Right lung (tissue), 2 donors: ENCODE measurements at regions not wholly inside any gene's neighbourhood (a gene's known extent, or its start where the extent isn't known, plus 50 kb on each side); places are given as distances from the start of the nearest gene placed in this dataset.

Experiments
- DNase-seq, 2 donors: peaks; one replicate each; pipeline ENCODE4 v3.0.0-alpha.2; 2013

DNA sequence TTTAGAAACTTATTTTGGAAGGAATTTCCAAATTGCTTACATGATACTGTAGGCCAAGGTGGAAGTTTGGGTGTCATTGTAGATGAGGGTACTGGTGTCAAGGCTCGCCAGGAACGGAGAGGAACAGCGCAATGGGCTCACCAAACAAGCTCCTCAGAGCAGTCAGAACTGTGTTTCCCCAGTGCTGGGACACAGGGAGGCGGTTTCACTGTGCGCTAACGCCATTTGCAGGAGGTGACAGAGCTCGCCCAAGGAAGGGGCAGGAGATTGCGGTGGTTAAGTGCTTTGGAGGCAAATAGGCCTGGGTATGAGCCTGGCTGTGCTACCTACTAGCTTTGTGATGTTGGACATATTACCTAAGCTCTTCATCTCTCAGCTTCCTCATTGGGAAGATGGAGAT lies 57.3 kb downstream of the HHEX start:
- no peak for DNase-seq

DNA sequence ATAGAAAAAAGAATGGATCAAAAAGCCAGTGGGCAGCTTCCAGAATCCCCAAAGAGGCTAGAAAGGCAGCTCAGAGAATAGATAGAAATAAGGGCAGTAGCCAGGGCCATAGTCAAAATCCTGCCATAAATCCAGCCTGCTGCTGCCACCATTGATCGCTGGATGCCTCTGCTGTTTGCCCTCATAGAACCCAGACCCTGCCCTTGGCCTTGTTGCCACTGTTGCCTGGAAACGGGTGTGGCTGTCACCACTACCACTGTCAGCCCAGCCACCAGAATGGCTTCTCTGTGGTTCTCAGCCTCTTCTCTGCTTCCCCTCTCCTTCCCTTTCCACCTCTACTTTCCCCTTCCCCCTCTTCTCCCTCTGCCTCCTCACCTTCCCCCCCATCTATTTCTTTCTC lies 57.8 kb downstream of the HHEX start:
- no peak for DNase-seq

GRCh38 chr10:92750791-92751533 lies 61.2 kb downstream of the HHEX start:
- DNase-seq = peak in 1 of 2 donors; percentile 7

DNA sequence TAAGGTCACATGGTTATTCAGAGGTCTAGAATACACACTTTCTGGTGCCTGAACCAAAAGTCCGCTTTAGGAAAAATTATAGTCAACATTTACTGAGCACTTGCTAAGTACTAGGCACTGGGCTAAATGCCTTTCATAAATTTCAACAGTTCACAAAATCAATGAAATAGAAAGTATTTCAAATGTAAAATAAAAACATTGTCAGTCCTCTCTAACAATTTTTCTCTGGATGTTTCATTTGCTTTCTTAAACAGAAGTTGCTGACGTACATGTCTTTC lies 61.7 kb downstream of the HHEX start:
- no peak for DNase-seq

DNA sequence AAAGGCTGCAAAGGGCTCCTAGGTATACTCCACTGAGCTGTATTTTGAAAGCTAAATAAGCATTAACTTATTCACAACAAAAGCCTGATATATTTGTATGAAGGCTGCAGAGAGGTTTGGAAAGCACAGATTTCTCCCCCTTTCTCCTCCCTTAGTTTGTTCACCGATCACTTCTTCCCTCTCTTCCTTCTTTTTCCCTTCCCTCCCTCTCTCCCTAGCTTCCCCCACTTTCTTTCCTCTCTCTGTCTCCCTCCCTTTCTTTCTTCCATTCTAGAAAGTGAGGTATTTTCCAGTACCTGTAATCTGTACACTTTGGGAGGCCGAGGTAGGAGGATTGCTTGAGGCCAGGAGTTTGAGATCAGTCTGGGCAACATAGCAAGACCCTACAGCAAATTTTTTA lies 62.1 kb downstream of the HHEX start:
- DNase-seq = no peak

DNA sequence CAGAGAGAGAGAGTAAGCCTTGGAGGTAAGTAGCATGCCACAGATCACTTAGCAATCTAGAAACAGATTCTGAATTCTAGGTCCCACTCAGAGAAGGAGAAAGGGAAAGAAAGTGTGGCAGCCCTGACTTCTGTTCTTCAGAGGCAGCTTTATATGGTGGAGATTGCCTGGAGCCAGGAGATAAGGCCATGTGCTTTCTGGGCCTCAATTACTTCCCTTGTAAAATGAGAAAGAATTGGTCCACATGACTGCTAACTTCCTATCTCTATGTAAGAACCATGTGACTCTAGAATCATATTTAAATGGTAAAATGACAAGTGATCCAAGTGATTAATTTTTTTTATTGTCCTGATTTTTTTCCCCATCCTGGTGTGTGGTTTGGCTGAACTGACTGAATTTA lies 64.1 kb downstream of the HHEX start:
- no peak for DNase-seq

- no peak for DNase-seq
Measured at GRCh38 chr10:92755725-92756124, 66.0 kb downstream of the HHEX start.

- DNase-seq = peak in 1 of 2 donors; percentile 11
Measured at GRCh38 chr10:92756201-92757065, 66.7 kb downstream of the HHEX start.

GRCh38 chr10:92757066-92757710 lies 67.4 kb downstream of the HHEX start:
- DNase-seq = peak; percentile 76 to 77

GRCh38 chr10:92757711-92758104 lies 68.0 kb downstream of the HHEX start:
- DNase-seq = no peak

- DNase-seq = no peak
Measured at GRCh38 chr10:92758594-92758993, 68.8 kb downstream of the HHEX start.

GRCh38 chr10:92760609-92761008 lies 70.9 kb downstream of the HHEX start:
- DNase-seq = no peak

DNA sequence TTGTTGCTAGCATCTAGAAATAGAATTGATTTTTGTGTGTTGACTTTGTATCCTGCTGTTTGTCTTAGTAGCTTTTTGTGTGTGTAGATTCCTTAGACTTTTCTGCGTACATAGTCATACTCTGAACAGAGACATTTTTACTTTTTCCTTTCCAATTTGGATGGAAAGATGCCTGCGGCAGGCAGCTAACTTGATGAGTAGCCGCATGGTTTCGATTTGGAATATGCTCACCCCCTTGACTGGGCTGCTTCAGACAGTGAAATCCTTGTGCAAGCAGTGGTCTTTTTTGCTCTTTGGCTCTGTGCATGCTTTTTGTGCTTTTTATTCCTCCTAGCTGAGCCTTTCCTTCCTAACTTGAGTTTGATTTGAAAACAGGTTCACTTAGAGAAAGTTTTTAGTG lies 71.8 kb downstream of the HHEX start:
- no peak for DNase-seq

DNA sequence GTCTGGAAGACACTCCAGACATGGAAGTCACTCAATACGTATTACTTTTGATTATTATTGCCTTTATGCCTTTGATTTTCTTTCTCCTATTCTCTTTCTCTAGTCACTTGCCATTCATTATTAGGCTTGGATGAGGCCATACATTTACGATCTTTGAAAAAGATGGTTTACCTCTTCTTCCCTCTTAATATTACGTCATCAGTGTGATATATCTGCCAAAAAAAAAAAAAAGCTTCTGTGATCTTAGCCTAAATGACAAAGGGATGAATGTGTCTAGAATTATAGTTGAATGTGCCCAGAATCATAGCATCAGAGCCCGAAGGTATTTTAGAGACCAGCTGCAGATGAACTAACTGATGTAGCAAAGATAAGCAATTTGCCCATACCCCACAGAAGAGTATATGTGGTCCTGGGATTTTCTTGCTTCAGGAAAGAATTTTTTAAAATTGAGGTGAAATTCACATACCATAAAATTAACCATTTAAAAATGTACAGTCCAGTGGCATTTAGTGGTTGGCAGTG lies 73.9 kb downstream of the HHEX start:
- DNase-seq = no peak

DNA sequence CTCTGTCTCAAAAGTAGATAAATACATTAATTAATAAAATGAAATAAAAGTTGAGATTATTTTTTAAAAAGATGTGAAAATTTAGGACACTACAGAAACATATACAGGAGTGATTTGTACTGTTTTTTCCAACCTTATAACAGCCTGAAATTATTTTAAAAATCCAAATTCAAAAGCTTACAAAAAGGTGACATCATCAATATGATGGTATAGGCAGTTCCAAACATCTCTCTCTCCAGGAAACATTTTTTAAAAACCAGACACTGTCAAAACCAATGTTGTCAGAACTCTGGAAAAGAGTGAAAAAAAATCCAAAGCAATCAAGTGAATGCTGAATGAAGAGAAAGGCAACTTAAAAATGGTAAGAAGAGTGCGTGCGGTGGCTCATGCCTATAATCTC lies 76.7 kb downstream of the HHEX start:
- no peak for DNase-seq

DNA sequence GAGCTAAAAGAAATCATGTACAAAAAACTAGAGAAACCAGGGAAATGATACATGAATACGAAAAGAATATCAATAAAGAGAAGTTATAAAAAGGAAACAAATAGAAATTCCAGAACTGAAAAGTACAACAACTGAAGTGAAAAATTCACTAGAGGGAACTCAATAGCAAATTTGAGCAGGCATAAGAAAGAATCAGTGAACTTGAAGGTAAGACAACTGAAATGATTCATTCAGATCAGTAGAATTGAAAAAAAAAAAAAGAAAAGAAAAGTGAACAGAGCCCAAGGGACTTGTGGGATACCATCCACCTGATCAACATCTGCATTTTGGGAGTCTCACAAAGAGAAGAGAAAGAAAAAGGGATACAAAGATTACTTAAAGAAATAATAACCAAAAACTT lies 78.3 kb downstream of the HHEX start:
- DNase-seq = no peak

- DNase-seq = no peak
Measured at GRCh38 chr10:92773776-92774175, 74.5 kb upstream of the EXOC6 start.

GRCh38 chr10:92778091-92778490 lies 70.2 kb upstream of the EXOC6 start:
- DNase-seq = no peak

DNA sequence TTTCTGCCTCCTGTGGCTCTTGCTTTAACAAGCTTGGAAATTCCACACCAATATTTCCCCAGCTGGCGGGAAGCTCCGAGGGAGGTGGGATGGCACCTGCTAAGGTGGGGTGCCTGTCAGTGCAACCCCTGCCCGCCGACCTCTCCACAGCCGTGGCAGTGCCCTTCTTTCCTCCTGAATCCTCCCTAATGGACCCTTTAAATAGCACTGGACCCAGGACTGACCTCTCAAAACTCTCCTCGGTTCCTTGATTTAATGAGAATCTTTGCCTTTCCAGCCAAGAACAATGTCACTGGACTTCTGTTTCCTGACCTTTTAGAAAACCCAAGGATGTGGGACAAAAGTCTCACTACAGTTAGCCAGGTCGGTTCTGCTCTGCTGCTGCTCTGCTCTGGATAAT lies 63.2 kb upstream of the EXOC6 start:
- DNase-seq = no peak

DNA sequence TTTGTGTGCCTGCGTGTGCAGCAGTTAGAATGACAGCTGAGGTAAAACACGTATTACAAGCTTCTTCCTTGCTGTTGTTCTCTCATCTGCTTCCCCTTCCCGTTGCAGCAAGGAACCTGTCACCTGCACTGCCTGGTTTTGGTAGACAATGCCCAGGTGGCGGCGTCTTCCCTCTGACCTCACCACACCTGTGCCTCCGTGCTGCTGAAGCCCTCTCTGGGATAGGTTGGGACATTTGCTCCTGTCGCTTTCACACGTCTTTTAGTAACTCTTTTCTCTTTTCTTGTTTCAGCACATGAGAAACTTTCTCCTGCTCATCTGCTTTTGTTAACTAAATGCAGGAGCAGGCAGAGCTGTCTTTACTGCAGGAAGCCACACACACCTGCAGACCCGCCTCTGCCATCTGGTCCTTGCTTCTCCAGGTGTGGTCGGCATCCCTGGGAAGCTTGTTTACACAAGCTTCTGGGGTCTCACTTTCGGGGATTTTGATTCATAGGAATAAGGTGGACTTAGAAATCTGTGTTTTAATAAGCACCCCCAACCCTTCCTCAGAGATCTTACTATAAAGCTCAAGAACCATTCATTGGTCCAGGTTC lies 60.7 kb upstream of the EXOC6 start:
- DNase-seq = no peak

DNA sequence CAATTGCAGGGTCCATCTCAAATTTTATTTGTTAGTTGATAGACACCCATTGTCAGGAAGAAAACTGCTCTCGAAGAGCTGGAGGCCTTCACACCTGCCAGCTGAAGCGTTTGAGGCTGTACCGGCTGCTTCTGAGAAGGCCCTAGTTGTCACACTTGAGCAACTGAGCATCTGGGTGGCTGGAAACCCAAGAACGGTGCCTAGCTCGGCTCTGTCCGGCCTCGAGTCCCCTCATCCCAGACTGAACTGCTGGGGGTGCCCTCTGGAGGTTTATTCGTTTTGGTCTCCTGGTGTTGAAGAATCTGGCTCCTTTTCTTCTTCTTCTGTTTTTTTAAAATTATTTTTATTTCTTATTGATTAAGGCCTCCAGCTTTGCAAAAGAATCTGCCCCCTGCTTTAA lies 59.3 kb upstream of the EXOC6 start:
- no peak for DNase-seq

DNA sequence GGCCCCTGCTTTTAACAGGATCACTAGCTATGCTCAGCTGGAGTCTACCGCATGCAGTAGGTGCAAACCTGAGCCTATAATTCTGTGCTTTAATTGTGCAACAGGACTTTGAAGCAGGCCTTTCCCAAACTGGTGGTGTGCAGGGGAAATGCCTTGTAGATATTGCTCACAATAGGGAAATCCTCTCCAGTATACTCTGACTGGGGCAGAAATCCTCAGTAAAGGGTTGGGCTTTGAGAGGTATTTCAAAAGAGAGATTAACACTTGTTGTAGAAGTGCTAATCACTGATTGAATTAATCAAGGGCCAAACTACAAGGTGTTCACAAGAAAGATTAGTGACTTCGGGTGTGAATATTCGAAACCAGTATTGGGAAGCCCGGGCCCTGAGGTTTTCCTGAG lies 58.5 kb upstream of the EXOC6 start:
- no peak for DNase-seq

- no peak for DNase-seq
Measured at GRCh38 chr10:92790440-92790839, 57.9 kb upstream of the EXOC6 start.
